NB4 (cell line): ENCODE measurements at regions not wholly inside any gene's neighbourhood (a gene's known extent, or its start where the extent isn't known, plus 50 kb on each side); places are given as distances from the start of the nearest gene placed in this dataset.
"Not testable (repeated sequence)": the region's sequence is repeated elsewhere in the genome, so short reads cannot be mapped to it uniquely, and the experiment has no call there.

Experiments
- DNase-seq: peaks from one replicate; pipeline ENCODE4 v3.0.0; 2010; ENCODE audit warnings: low read depth
- H3K4me3 ChIP-seq: one replicate; pipeline ENCODE4 v1.5.1; 2011; ENCODE audit warnings: mild to moderate bottlenecking, low read depth, low read length, moderate library complexity

- DNase-seq, H3K4me3 ChIP-seq: not testable (repeated sequence)
Measured at GRCh38 chr22:11017108-11017507, 4510.9 kb upstream of the OR11H1 start.

DNA sequence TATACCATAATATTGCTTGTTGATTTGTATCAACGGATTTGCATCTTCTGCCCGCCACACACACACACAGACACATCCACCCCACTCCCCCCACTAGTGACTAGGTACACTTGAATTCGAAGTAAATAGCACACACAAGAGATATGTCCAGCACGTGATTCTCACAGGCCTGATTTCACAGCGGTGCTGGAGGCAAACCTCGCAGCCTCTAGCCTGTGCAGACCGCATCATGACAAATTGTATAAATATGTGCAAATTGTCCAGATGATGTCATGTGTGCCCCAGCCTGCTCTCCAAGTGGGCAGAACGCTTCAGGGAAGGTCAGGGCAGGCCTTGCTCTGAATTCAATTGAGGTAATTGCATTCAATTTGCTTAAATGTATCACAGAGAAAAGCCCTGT lies 4507.5 kb upstream of the OR11H1 start:
- not testable (repeated sequence) for H3K4me3 ChIP-seq, DNase-seq

- not testable (repeated sequence) for DNase-seq, H3K4me3 ChIP-seq
Measured at GRCh38 chr22:11026541-11026940, 4501.5 kb upstream of the OR11H1 start.

GRCh38 chr22:11027064-11027463 lies 4500.9 kb upstream of the OR11H1 start:
- DNase-seq, H3K4me3 ChIP-seq: not testable (repeated sequence)

- DNase-seq, H3K4me3 ChIP-seq: not testable (repeated sequence)
Measured at GRCh38 chr22:11027532-11027931, 4500.5 kb upstream of the OR11H1 start.

GRCh38 chr22:11028180-11028579 lies 4499.8 kb upstream of the OR11H1 start:
- DNase-seq, H3K4me3 ChIP-seq: not testable (repeated sequence)

- not testable (repeated sequence) for H3K4me3 ChIP-seq, DNase-seq
Measured at GRCh38 chr22:11029534-11029933, 4498.5 kb upstream of the OR11H1 start.

DNA sequence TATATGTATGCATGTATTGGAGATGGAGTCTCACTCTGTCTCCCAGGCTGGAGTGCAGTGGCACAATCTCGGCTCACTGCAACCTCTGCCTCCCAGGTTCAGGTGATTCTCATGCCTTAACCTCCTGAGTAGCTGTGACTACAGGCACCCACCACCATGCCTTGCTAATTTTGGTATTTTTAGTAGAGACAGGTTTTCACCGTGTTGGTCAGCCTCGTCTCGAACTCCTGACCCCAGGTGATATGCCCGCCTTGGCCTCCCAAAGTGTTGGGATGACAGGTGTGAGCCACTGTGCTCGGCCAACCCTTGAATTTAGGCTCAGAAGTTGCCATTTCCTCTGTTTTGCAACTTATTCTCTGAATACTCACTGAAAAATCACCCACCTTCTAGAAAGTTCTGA lies 4498.0 kb upstream of the OR11H1 start:
- H3K4me3 ChIP-seq, DNase-seq: not testable (repeated sequence)

GRCh38 chr22:11030571-11031410 lies 4497.2 kb upstream of the OR11H1 start:
- not testable (repeated sequence) for DNase-seq, H3K4me3 ChIP-seq

GRCh38 chr22:11032115-11032514 lies 4495.9 kb upstream of the OR11H1 start:
- not testable (repeated sequence) for DNase-seq, H3K4me3 ChIP-seq

DNA sequence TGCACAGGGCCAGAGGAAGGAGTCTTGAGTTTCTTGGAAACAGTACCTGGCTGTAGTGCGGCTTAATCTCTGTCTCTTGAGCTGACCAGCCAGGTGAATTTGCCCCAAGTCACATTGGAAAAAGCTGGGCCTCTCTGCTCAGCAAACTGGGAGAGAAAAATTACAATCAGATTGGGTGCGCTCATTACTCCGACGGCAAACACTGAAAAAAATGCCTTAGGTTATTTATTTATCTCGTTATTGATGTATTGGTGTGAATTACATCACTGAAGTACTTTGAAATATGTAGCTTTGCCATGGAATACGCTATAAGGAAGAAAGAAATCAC lies 4493.4 kb upstream of the OR11H1 start:
- not testable (repeated sequence) for DNase-seq, H3K4me3 ChIP-seq

DNA sequence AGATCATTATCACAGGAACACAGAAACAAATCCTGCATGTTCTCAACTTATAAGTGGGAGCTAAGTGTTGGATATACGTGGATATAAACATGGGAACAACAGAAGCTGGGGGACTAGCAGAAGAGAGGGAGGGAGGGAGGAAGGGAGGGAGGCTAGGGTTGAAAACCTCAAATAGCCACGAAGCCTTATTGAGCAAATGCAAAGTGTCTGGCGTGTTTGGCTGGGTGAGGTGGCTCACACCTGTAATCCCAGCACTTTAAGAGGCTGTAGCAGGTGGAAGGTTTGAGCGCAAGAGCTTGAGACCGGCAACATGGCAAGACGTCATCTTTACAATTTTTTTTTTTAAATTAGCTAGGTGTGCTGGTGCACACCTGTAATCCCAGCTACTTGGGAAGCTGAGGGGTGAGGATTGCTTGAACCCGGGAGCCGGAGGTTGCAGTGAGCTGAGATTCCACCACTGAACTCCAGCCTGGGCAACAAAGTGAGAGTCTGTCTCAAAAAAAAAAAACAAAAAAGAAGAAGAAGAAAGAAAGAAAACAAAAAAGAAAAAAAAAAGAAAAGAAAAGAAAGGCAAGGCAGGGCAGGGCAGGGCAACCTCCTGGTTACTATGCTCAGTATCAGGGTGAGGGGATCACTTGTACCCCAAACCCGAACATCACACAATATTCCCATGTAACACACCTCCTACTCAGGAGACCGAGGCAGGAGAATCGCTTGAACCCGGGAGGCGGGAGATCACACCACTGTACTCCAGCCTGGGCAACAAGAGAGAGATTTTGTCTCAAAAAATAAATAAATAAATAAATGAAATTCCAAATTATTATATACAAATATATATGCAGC lies 4492.7 kb upstream of the OR11H1 start:
- not testable (repeated sequence) for H3K4me3 ChIP-seq, DNase-seq

- not testable (repeated sequence) for H3K4me3 ChIP-seq, DNase-seq
Measured at GRCh38 chr22:11037314-11037713, 4490.7 kb upstream of the OR11H1 start.

DNA sequence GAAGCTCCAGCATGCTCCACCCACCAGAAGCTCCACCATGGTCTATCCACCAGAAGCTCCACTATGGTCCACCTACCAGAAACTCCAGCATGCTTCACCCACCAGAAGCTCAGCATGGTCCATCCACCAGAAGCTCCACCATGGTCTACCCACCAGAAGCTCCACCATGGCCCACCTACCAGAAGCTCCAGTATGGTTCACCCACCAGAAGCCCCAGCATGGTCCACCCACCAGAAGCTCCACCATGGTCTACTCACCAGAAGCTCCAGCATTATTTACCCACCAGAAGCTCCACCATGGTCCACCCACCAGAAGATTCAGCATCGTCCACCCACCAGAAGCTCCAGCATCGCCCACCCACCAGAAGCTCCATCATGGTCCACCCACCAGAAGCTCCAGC lies 4490.2 kb upstream of the OR11H1 start:
- not testable (repeated sequence) for DNase-seq, H3K4me3 ChIP-seq

- DNase-seq, H3K4me3 ChIP-seq: not testable (repeated sequence)
Measured at GRCh38 chr22:11038786-11039185, 4489.2 kb upstream of the OR11H1 start.

- DNase-seq, H3K4me3 ChIP-seq: not testable (repeated sequence)
Measured at GRCh38 chr22:11041416-11041815, 4486.6 kb upstream of the OR11H1 start.
